ENCODE measurements at regions not wholly inside any gene's neighbourhood (a gene's known extent, or its start where the extent isn't known, plus 50 kb on each side); places are given as distances from the start of the nearest gene placed in this dataset.

GRCh38 chr15:54820098-54820497 lies 376.6 kb downstream of the RSL24D1 start:
- TF ChIP-seq ZFX (IDR thresholded peaks at IDR 0.05) (no peak), CTCF (conservative IDR thresholded peaks at IDR 0.05) (no peak)
- H3K27ac ChIP-seq: no peak overlapping the region

GRCh38 chr15:54816401-54816800 lies 380.3 kb downstream of the RSL24D1 start:
- TF ChIP-seq CTCF (conservative IDR thresholded peaks at IDR 0.05) (no peak), ZFX (IDR thresholded peaks at IDR 0.05) (no peak)
- H3K27ac ChIP-seq: peak overlapping the region; percentile 19; the same call in 1 of the 2 replicates

- TF ChIP-seq CTCF (conservative IDR thresholded peaks at IDR 0.05) (no peak), ZFX (IDR thresholded peaks at IDR 0.05) (no peak)
- no peak overlapping the region for H3K27ac ChIP-seq
Observed at GRCh38 chr15:54815556-54815955, 381.2 kb downstream of the RSL24D1 start.

GRCh38 chr15:54812383-54812782 lies 384.4 kb downstream of the RSL24D1 start:
- TF ChIP-seq ZFX (IDR thresholded peaks at IDR 0.05) (no peak), CTCF (conservative IDR thresholded peaks at IDR 0.05) (no peak)
- H3K27ac ChIP-seq: no peak overlapping the region

GRCh38 chr15:54810496-54810895 lies 386.2 kb downstream of the RSL24D1 start:
- TF ChIP-seq CTCF (conservative IDR thresholded peaks at IDR 0.05) (no peak), ZFX (IDR thresholded peaks at IDR 0.05) (no peak)
- no peak overlapping the region for H3K27ac ChIP-seq

- H3K27ac ChIP-seq: no peak overlapping the region
- TF ChIP-seq CTCF (conservative IDR thresholded peaks at IDR 0.05) (no peak), ZFX (IDR thresholded peaks at IDR 0.05) (no peak)
Observed at GRCh38 chr15:54810031-54810430, 386.7 kb downstream of the RSL24D1 start.

GRCh38 chr15:54808321-54808720 lies 388.4 kb downstream of the RSL24D1 start:
- TF ChIP-seq CTCF (conservative IDR thresholded peaks at IDR 0.05) (no peak), ZFX (IDR thresholded peaks at IDR 0.05) (no peak)
- no peak overlapping the region for H3K27ac ChIP-seq
